ENCODE measurements at regions not wholly inside any gene's neighbourhood (a gene's known extent, or its start where the extent isn't known, plus 50 kb on each side); places are given as distances from the start of the nearest gene placed in this dataset.
A peak's percentile ranks its signal among the peaks of the same experiment; 100 is the strongest.

DNA sequence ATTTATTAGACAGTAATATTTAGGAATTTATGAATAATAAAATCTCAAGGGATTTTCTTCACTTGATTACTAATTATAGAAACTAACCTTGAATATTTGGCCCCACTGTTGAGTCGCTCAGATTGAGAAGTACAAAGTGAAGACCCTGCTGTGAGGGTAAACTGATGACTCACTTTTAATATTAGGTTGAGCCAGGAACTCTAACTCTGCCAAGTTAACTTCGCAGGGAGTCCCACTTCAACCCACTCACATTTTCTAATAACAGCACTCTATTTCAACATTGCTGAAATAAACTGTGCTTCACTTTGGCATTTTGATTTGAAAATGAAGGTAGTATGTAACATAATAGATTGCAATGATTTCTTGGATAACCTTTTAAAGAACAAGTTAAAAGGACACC lies 200.7 kb downstream of the POLR1F start:
- intact Hi-C loops (cut with DNase I; ENCODE audit: low total_unique reads), result no loop called here
- 47 to 57% (median 53%) methylated on average over 2 of the region's 2 CpGs for WGBS, 5 donors
- TF ChIP-seq POLR2A (IDR thresholded peaks at IDR 0.05), result no peak
- TF ChIP-seq CTCF (IDR thresholded peaks at IDR 0.05), result no peak
- TF ChIP-seq EP300 (IDR thresholded peaks at IDR 0.05), result no peak
- TF ChIP-seq POLR2AphosphoS5 (IDR thresholded peaks at IDR 0.05), result no peak
- H3K4me3 ChIP-seq, result no peak overlapping the region
- no peaks in the 10 kb centered on the region for H3K36me3 ChIP-seq
- H3K9me3 ChIP-seq, result no peaks in the 10 kb centered on the region
- no peak overlapping the region for H3K27ac ChIP-seq
- DNase-seq, result no peak
- H3K4me1 ChIP-seq, result no peaks in the 10 kb centered on the region
- H3K27me3 ChIP-seq, result no peaks in the 10 kb centered on the region

DNA sequence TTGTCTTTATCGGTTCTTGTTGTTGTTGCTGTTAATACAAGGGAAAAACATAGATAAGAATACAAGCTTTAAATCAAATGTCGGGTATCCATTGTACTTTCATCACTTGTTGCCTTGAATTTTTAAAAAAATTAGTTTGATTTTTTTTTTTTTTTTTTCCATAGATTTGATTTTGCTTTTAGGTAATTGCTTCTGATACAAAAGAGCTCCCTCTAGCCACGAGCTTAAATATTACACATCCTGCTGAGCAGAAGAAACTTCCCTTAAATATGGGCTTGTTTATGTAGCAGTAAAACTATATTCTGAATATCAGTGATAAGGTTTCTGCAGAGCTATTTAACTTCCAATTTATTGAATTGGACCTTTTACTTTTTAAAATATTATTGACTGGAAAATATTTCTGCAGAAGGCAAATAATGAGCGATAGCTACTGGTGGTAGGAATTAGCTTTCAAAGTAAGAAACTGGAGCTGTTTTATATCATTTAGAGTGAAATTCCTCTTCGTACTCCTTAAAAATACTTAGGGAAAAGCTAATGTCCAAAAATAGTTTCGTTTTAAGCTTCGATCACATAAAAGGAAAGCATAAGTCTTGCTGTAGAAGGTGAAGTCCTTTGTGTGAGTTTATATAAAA lies 216.9 kb downstream of the POLR1F start:
- Histone ChIP-seq H3K27me3 (no peaks in the 10 kb centered on the region), H3K36me3 (no peaks in the 10 kb centered on the region), H3K27ac (no peak overlapping the region), H3K4me1 (no peaks in the 10 kb centered on the region), H3K9me3 (peaks cover 0 to 3% (median 0%) of the 10 kb centered on the region in 4 donors), H3K4me3 (no peak overlapping the region)
- TF ChIP-seq EP300 (IDR thresholded peaks at IDR 0.05) (no peak), CTCF (IDR thresholded peaks at IDR 0.05) (peak in 3 of 7 experiments; percentile 15 to 46 (median 20))
- intact Hi-C loops (cut with DNase I; ENCODE audit: low total_unique reads), result no loop called here
- 51 to 65% (median 61%) methylated on average over 7 of the region's 7 CpGs for WGBS, 5 donors
- peak in 1 of 2 donors; percentile 51 for DNase-seq

DNA sequence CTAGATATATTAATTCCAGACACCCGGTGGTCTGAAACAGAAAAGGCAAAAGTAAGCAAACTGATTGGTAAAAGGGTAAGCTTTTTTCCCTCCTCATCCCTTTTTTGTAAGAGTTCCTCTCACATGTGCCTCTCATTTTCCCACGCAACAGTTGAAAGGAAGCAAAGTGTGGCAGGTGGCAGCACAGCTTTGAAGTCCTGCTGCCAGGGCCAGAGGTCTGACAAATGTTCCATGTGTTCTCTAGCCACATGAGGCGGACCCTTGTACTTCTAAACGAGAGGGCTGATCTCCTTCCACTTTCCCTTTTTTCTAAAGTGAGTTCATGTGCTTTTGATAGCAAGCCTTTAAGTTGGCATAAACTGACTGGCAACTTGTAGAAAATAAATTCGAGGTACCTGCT lies 217.5 kb downstream of the POLR1F start:
- intact Hi-C loops (cut with DNase I; ENCODE audit: low total_unique reads), result no loop called here
- Histone ChIP-seq H3K4me3 (no peak overlapping the region), H3K9me3 (peaks cover 0 to 3% (median 0%) of the 10 kb centered on the region in 4 donors), H3K4me1 (no peaks in the 10 kb centered on the region), H3K27ac (no peak overlapping the region), H3K27me3 (no peaks in the 10 kb centered on the region), H3K36me3 (no peaks in the 10 kb centered on the region)
- no peak for TF ChIP-seq EP300 (IDR thresholded peaks at IDR 0.05)
- TF ChIP-seq CTCF (IDR thresholded peaks at IDR 0.05), result no peak
- no peak for TF ChIP-seq POLR2A (IDR thresholded peaks at IDR 0.05)
- TF ChIP-seq POLR2AphosphoS5 (IDR thresholded peaks at IDR 0.05), result no peak
- no peak for DNase-seq
- 69 to 76% (median 70%) methylated on average over 5 of the region's 5 CpGs for WGBS, 5 donors

- no peak for DNase-seq
- 72 to 100% (median 76%) methylated on average over 3 of the region's 3 CpGs for WGBS, 5 donors
- H3K27ac ChIP-seq, result no peak overlapping the region
These were observed 219.5 kb downstream of the POLR1F start for GRCh38 chr7:19489162-19489820.

More at GRCh38 chr7:19489162-19489820, 219.5 kb downstream of the POLR1F start:
- Histone ChIP-seq H3K27me3 (no peaks in the 10 kb centered on the region), H3K4me3 (no peak overlapping the region), H3K9me3 (peaks cover 0 to 3% (median 0%) of the 10 kb centered on the region in 4 donors), H3K4me1 (no peaks in the 10 kb centered on the region), H3K36me3 (no peaks in the 10 kb centered on the region)
- intact Hi-C loops (cut with DNase I; ENCODE audit: low total_unique reads), result no loop called here
- no peak for TF ChIP-seq EP300 (IDR thresholded peaks at IDR 0.05)
- TF ChIP-seq CTCF (IDR thresholded peaks at IDR 0.05), result no peak
- TF ChIP-seq POLR2AphosphoS5 (IDR thresholded peaks at IDR 0.05), result no peak
- TF ChIP-seq POLR2A (IDR thresholded peaks at IDR 0.05), result no peak
